HepG2 (cell line): ENCODE measurements at regions not wholly inside any gene's neighbourhood (a gene's known extent, or its start where the extent isn't known, plus 50 kb on each side); places are given as distances from the start of the nearest gene placed in this dataset.

Experiments
- ATAC-seq: fragments of 200-7000 bp; cut with Tn5 transposase; 3 replicates; pipeline ENCODE4 v1.9.1; 2020; ENCODE audit warnings: mild to moderate bottlenecking, moderate library complexity
- BruUV-seq: library from RNA; stranded (reverse); fragments of 400-500 nt; replicated peaks from 2 replicates; lab custom pipeline; 2021; lab: Mats Ljungman, UMichigan
- CTCF ChIA-PET: fragments of 300-600 bp; formaldehyde crosslinking; extraction: SDS; loops from one replicate; lab custom pipeline; 2021; ENCODE audit warnings: low total read pairs, inconsistent platforms, low intra/inter-chr PET ratio; lab: Yijun Ruan, JAX
- POLR2A ChIA-PET: fragments of 350-600 bp; sonication (Branson Sonifier 250); formaldehyde crosslinking; loops from one replicate; lab custom pipeline; 2020; ENCODE audit warnings: antibody characterized with exemption, inconsistent platforms; lab: Yijun Ruan, JAX
- DNase-seq: peaks from one replicate; pipeline ENCODE4 v3.0.0-alpha.2; 2015; ENCODE audit warnings: low spot score
- FAIRE-seq: peaks from 3 replicates; lab custom pipeline; 2011; peaks lifted over from hg19 to GRCh38; lab: Jason Lieb, UNC
- H2AFZ ChIP-seq: one replicate; pipeline ENCODE4 v1.6.1; 2011; ENCODE audit warnings: low read length, inconsistent platforms
- H3K27ac ChIP-seq: fragments of 300-600 bp; 3 replicates; pipeline ENCODE4 v1.8.0; 2011; ENCODE audit warnings: mixed run types, mild to moderate bottlenecking, mixed read lengths, low read length, inconsistent platforms; ENCODE audit not compliant: insufficient read depth; ENCODE audit errors: extremely low read length
- H3K27me3 ChIP-seq, 2 experiments: fragments of 200-600 bp in 1 of 2; 2 replicates in 1 of 2; 3 replicates in 1 of 2; pipeline versions ENCODE4 v1.6.0 to v1.8.0; 2011; ENCODE audit warnings: low read length in 2 of 2, mild to moderate bottlenecking in 2 of 2, moderate library complexity in 2 of 2, inconsistent platforms in 1 of 2; ENCODE audit not compliant: insufficient read depth in 2 of 2, control insufficient read depth in 1 of 2
- H3K36me3 ChIP-seq, 2 experiments: fragments of 200-600 bp in 1 of 2; replicated peaks in 1 of 2; 2 replicates in 1 of 2; 3 replicates in 1 of 2; pipeline versions ENCODE4 v1.5.1 to v1.8.0; 2011; ENCODE audit warnings: low read length in 2 of 2, inconsistent platforms in 1 of 2; ENCODE audit not compliant: insufficient read depth in 2 of 2, control insufficient read depth in 1 of 2
- H3K4me1 ChIP-seq: 2 replicates; pipeline ENCODE4 v1.5.1; 2012; ENCODE audit warnings: low read length, inconsistent platforms; ENCODE audit not compliant: insufficient read depth
- H3K4me2 ChIP-seq: 2 replicates; pipeline ENCODE4 v1.6.0; 2011; ENCODE audit warnings: low read depth, low read length, inconsistent platforms
- H3K4me3 ChIP-seq, 3 experiments: fragments of 200-600 bp in 1 of 3; sonication (generic), shearing (Covaris generic) in 1 of 3; replicated peaks in 1 of 3; 2 replicates each; pipeline ENCODE4 v1.5.1; 2011 to 2016; ENCODE audit warnings: low read length in 3 of 3, inconsistent platforms in 2 of 3, low read depth in 2 of 3, mild to moderate bottlenecking in 2 of 3, control low read depth in 1 of 3, mixed read lengths in 1 of 3; ENCODE audit not compliant: insufficient read depth in 1 of 3
- H3K79me2 ChIP-seq: one replicate; pipeline ENCODE4 v1.6.1; 2011; ENCODE audit warnings: low read length, inconsistent platforms; ENCODE audit not compliant: insufficient read depth
- H3K9ac ChIP-seq: 2 replicates; pipeline ENCODE4 v1.6.0; 2011; ENCODE audit warnings: mild to moderate bottlenecking, low read depth, low read length, inconsistent platforms; ENCODE audit not compliant: insufficient read depth
- H3K9me3 ChIP-seq: 2 replicates; pipeline ENCODE4 v1.5.1; 2012; ENCODE audit warnings: mild to moderate bottlenecking, low read length
- H4K20me1 ChIP-seq: 2 replicates; pipeline ENCODE4 v1.6.0; 2011; ENCODE audit warnings: inconsistent platforms, mild to moderate bottlenecking, low read length, moderate library complexity; ENCODE audit not compliant: insufficient read depth
- RFXANK ChIP-seq: IDR thresholded peaks from 2 replicates; pipeline ENCODE4 v1.6.1; 2016
- ZNF619 ChIP-seq: sonication (generic); formaldehyde crosslinking; IDR thresholded peaks from 2 replicates; pipeline ENCODE4 v1.4.0; 2020; ENCODE audit warnings: mild to moderate bottlenecking, missing genetic modification reagents
- WGBS: methylation state at CpG from one replicate; pipeline ENCODE4 v1.1.6; 2017; ENCODE audit warnings: low lambda C conversion rate; 5-methylcytosine and 5-hydroxymethylcytosine counted together
- in situ Hi-C: cut with HindIII; loops from 2 replicates; pipeline ENCODE4 v1.10.0; 2017; ENCODE audit warnings: low pct_unique_long_range_greater_than_20kb; ENCODE audit not compliant: extremely low pct_ligation_motif_present
- intact Hi-C: fragments of 100-400 bp; cut with micrococcal nuclease; formaldehyde crosslinking; loops from one replicate; pipeline ENCODE4 v1.10.0; 2022; ENCODE audit not compliant: unreplicated experiment
- TF ChIP-seq, protein P1 (sequence below): sonication (generic); formaldehyde crosslinking; IDR thresholded peaks from 2 replicates; pipeline ENCODE4 v1.4.0; 2020; ENCODE audit warnings: missing genetic modification reagents, mild to moderate bottlenecking, borderline replicate concordance
- TF ChIP-seq, protein P2 (sequence below): fragments of 450-650 bp; IDR thresholded peaks from 2 replicates; pipeline ENCODE4 v1.6.1; 2016
- TF ChIP-seq, protein P3 (sequence below), 2 experiments: sonication (generic) in 1 of 2; formaldehyde crosslinking in 1 of 2; IDR thresholded peaks; 2 replicates each; pipeline versions ENCODE4 v1.5.1 to v1.6.1; 2011 to 2020; ENCODE audit warnings: borderline replicate concordance in 1 of 2, low read depth in 1 of 2, low read length in 1 of 2, mild to moderate bottlenecking in 1 of 2, missing genetic modification reagents in 1 of 2, moderate library complexity in 1 of 2
- TF ChIP-seq, protein P4 (sequence below): sonication (generic); formaldehyde crosslinking; IDR thresholded peaks from 2 replicates; pipeline ENCODE4 v1.4.0; 2020; ENCODE audit warnings: mild to moderate bottlenecking, missing genetic modification reagents
- TF ChIP-seq, protein P5 (sequence below): sonication (generic); formaldehyde crosslinking; IDR thresholded peaks from 2 replicates; pipeline ENCODE4 v1.5.1; 2020; ENCODE audit warnings: missing genetic modification reagents, mild to moderate bottlenecking, borderline replicate concordance

DNA sequence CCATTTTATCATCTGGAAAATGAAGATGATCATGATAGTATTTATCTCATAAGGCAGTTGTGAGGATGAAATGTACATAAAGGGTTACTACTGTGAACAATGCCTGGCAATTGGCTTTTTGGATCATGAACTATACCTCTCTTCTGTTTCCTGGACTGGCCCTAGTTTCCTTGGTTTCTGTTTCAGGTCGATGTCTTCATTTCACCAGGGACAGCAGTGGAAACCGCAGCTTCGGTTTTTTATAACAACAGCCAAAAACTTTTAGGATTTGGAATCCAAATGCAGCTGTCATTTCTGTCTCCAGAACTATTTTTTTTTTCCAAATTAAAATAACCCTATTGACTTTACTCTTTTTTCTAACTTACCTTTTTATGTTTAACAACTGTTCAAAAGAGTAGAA, 425.1 kb downstream of the RND3 start:
- ATAC-seq, result no peak
- Histone ChIP-seq H3K79me2 (no peaks in the 10 kb centered on the region), H3K9ac (no peak overlapping the region), H3K4me3 (no peak overlapping the region), H3K9me3 (peaks cover 8% of the 10 kb centered on the region; the same call in 1 of the 2 replicates), H4K20me1 (no peaks in the 10 kb centered on the region), H2AFZ (no peak overlapping the region), H3K27ac (no peak overlapping the region), H3K36me3 (no peaks in the 10 kb centered on the region), H3K27me3 (no peaks in the 10 kb centered on the region), H3K4me1 (no peaks in the 10 kb centered on the region), H3K4me2 (no peak overlapping the region)
- DNase-seq, result no peak
- intact Hi-C loops, result no loop called here
- no peak for FAIRE-seq
- CTCF ChIA-PET, result no interaction called here
- TF ChIP-seq RFXANK (CRISPR knock-in tag) (no peak), ZNF619 (CRISPR knock-in tag) (no peak)
- TF ChIP-seq, protein P1, sequence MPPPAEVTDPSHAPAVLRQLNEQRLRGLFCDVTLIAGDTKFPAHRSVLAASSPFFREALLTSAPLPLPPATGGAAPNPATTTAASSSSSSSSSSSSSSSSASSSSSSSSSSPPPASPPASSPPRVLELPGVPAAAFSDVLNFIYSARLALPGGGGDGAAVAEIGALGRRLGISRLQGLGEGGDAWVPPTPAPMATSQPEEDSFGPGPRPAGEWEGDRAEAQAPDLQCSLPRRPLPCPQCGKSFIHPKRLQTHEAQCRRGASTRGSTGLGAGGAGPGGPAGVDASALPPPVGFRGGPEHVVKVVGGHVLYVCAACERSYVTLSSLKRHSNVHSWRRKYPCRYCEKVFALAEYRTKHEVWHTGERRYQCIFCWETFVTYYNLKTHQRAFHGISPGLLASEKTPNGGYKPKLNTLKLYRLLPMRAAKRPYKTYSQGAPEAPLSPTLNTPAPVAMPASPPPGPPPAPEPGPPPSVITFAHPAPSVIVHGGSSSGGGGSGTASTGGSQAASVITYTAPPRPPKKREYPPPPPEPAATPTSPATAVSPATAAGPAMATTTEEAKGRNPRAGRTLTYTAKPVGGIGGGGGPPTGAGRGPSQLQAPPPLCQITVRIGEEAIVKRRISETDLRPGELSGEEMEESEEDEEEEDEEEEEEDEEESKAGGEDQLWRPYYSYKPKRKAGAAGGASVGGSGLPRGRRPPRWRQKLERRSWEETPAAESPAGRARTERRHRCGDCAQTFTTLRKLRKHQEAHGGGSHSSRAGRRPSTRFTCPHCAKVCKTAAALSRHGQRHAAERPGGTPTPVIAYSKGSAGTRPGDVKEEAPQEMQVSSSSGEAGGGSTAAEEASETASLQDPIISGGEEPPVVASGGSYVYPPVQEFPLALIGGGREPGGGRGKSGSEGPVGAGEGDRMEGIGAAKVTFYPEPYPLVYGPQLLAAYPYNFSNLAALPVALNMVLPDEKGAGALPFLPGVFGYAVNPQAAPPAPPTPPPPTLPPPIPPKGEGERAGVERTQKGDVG, result no peak
- TF ChIP-seq, protein P2, sequence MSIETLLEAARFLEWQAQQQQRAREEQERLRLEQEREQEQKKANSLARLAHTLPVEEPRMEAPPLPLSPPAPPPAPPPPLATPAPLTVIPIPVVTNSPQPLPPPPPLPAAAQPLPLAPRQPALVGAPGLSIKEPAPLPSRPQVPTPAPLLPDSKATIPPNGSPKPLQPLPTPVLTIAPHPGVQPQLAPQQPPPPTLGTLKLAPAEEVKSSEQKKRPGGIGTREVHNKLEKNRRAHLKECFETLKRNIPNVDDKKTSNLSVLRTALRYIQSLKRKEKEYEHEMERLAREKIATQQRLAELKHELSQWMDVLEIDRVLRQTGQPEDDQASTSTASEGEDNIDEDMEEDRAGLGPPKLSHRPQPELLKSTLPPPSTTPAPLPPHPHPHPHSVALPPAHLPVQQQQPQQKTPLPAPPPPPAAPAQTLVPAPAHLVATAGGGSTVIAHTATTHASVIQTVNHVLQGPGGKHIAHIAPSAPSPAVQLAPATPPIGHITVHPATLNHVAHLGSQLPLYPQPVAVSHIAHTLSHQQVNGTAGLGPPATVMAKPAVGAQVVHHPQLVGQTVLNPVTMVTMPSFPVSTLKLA, result no peak
- TF ChIP-seq, protein P3, sequence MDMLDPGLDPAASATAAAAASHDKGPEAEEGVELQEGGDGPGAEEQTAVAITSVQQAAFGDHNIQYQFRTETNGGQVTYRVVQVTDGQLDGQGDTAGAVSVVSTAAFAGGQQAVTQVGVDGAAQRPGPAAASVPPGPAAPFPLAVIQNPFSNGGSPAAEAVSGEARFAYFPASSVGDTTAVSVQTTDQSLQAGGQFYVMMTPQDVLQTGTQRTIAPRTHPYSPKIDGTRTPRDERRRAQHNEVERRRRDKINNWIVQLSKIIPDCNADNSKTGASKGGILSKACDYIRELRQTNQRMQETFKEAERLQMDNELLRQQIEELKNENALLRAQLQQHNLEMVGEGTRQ (IDR thresholded peaks at IDR 0.05; ENCODE audit: low read depth, low read length), result no peak
- TF ChIP-seq, protein P3 (CRISPR knock-in tag; IDR thresholded peaks at IDR 0.05; ENCODE audit: borderline replicate concordance), result no peak
- TF ChIP-seq, protein P4, sequence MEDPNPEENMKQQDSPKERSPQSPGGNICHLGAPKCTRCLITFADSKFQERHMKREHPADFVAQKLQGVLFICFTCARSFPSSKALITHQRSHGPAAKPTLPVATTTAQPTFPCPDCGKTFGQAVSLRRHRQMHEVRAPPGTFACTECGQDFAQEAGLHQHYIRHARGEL, result no peak
- TF ChIP-seq, protein P5, sequence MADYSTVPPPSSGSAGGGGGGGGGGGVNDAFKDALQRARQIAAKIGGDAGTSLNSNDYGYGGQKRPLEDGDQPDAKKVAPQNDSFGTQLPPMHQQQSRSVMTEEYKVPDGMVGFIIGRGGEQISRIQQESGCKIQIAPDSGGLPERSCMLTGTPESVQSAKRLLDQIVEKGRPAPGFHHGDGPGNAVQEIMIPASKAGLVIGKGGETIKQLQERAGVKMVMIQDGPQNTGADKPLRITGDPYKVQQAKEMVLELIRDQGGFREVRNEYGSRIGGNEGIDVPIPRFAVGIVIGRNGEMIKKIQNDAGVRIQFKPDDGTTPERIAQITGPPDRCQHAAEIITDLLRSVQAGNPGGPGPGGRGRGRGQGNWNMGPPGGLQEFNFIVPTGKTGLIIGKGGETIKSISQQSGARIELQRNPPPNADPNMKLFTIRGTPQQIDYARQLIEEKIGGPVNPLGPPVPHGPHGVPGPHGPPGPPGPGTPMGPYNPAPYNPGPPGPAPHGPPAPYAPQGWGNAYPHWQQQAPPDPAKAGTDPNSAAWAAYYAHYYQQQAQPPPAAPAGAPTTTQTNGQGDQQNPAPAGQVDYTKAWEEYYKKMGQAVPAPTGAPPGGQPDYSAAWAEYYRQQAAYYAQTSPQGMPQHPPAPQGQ (CRISPR knock-in tag), result no peak
- POLR2A ChIA-PET, result no interaction called here
- WGBS, result 15% methylated on average over 3 of the region's 3 CpGs
- in situ Hi-C loops, result no loop called here
- BruUV-seq, result no TSS peak
